Body of pancreas (tissue), 4 donors: ENCODE measurements at regions not wholly inside any gene's neighbourhood (a gene's known extent, or its start where the extent isn't known, plus 50 kb on each side); places are given as distances from the start of the nearest gene placed in this dataset.

Source experiments
- ATAC-seq: fragments of 150-250 bp; one replicate; pipeline ENCODE4 v1.9.1; 2016
- DNase-seq, 4 donors: peaks; one replicate each; pipeline ENCODE4 v3.0.0-alpha.2; 2019
- H3K27ac ChIP-seq, 4 donors: fragments of 200-600 bp; sonication (generic); 1 replicate in 3 of 4; 2 replicates in 1 of 4; pipeline versions ENCODE4 v1.5.1 to v1.6.1; 2016 to 2019; ENCODE audit warnings: mild to moderate bottlenecking in 1 of 4, mixed read lengths in 1 of 4, moderate library complexity in 1 of 4
- H3K27me3 ChIP-seq, 2 donors: fragments of 200-600 bp; sonication (generic); one replicate each; pipeline ENCODE4 v1.6.0; 2016; ENCODE audit warnings: mild to moderate bottlenecking in 1 of 2
- H3K36me3 ChIP-seq, 2 donors: fragments of 200-600 bp; sonication (generic); replicated peaks in 1 of 2; 2 replicates each; pipeline ENCODE4 v1.5.1; 2016; ENCODE audit warnings: low read depth in 2 of 2; ENCODE audit not compliant: insufficient read depth in 1 of 2
- H3K4me1 ChIP-seq: fragments of 200-600 bp; sonication (generic); one replicate; pipeline ENCODE4 v1.6.0; 2016
- H3K4me3 ChIP-seq, 2 donors: fragments of 200-600 bp; sonication (generic); 1 replicate in 1 of 2; 2 replicates in 1 of 2; pipeline ENCODE4 v1.5.1; 2016 to 2019
- H3K9me3 ChIP-seq, 3 donors: fragments of 200-600 bp; sonication (generic); 1 replicate in 2 of 3; 2 replicates in 1 of 3; pipeline ENCODE4 v1.5.1; 2016
- POLR2A ChIP-seq, 3 donors: fragments of 450-650 bp; IDR thresholded peaks; one replicate each; pipeline ENCODE4 v1.6.1; 2016; ENCODE audit warnings: antibody characterized with exemption in 3 of 3, mild to moderate bottlenecking in 2 of 3
- WGBS, 2 donors: methylation state at CpG; one replicate each; pipeline ENCODE4 v1.1.5; 2017; 5-methylcytosine and 5-hydroxymethylcytosine counted together
- intact Hi-C: fragments of 100-400 bp; cut with DNase I; formaldehyde crosslinking; loops from one replicate; pipeline ENCODE4 v1.15.1; 2023
- TF ChIP-seq, protein P1 (sequence below), 7 experiments: fragments of 450-650 bp in 4 of 7; fragments of 200-600 bp in 3 of 7; sonication (generic) in 3 of 7; IDR thresholded peaks; one replicate each; pipeline ENCODE4 v1.5.1; 2016 to 2019; ENCODE audit warnings: antibody characterized with exemption in 7 of 7

DNA sequence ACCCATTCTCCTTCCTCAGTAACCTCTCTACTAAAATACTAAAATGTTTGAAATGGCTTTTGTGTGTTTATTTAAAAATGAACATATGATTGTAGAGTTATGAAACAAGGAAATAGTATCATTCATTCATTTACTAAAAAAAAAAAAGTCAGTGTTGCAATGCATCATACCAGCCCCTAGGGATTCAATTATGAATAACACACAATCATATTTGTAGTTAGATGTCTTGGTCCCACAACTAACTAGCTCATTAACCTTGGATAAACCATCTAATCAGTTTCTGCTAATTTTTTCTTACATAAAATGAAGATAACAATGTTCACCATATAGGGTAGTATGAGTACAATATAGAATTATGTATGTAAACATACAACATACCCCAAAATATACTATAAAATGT is 183.2 kb downstream of the GRIN2B start:
- H3K27me3 ChIP-seq, result no peaks in the 10 kb centered on the region
- no peaks in the 10 kb centered on the region for H3K9me3 ChIP-seq
- DNase-seq (no peak), ATAC-seq (no peak)
- no peaks in the 10 kb centered on the region for H3K36me3 ChIP-seq
- H3K4me3 ChIP-seq, result no peak overlapping the region
- H3K4me1 ChIP-seq, result no peaks in the 10 kb centered on the region
- H3K27ac ChIP-seq, result no peak overlapping the region
- no peak for TF ChIP-seq POLR2A (IDR thresholded peaks at IDR 0.05)
- intact Hi-C loops, result no loop called here

DNA sequence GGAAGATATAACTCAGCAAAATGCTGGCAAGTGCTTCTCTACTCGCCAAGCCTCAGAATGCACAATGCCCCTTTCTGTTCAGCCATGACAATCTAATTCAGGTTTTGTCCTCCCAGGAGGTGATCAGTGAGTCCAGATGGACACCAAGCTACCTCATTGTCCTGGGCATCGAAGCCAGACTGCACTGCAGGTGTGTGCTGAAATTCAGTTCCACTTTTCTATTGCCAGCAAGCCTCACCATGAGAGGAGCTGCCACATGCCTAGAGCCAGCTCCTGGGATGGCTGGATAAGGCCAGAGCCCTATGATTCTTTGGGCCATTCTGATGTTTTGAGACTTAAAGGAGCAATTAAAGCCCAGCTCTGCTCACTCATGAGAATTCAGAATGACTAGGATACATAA is 186.7 kb downstream of the GRIN2B start:
- H3K36me3 ChIP-seq, result no peaks in the 10 kb centered on the region
- intact Hi-C loops, result no loop called here
- WGBS, 2 donors, result 58 to 72% methylated on average over 2 of the region's 2 CpGs
- TF ChIP-seq POLR2A (IDR thresholded peaks at IDR 0.05), result no peak
- TF ChIP-seq, protein P1, sequence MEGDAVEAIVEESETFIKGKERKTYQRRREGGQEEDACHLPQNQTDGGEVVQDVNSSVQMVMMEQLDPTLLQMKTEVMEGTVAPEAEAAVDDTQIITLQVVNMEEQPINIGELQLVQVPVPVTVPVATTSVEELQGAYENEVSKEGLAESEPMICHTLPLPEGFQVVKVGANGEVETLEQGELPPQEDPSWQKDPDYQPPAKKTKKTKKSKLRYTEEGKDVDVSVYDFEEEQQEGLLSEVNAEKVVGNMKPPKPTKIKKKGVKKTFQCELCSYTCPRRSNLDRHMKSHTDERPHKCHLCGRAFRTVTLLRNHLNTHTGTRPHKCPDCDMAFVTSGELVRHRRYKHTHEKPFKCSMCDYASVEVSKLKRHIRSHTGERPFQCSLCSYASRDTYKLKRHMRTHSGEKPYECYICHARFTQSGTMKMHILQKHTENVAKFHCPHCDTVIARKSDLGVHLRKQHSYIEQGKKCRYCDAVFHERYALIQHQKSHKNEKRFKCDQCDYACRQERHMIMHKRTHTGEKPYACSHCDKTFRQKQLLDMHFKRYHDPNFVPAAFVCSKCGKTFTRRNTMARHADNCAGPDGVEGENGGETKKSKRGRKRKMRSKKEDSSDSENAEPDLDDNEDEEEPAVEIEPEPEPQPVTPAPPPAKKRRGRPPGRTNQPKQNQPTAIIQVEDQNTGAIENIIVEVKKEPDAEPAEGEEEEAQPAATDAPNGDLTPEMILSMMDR (IDR thresholded peaks at IDR 0.05), result no peak
- DNase-seq, result no peak
- no peaks in the 10 kb centered on the region for H3K4me1 ChIP-seq
- no peak overlapping the region for H3K4me3 ChIP-seq
- no peaks in the 10 kb centered on the region for H3K9me3 ChIP-seq
- H3K27ac ChIP-seq, result no peak overlapping the region
- no peak for ATAC-seq
- H3K27me3 ChIP-seq, result no peaks in the 10 kb centered on the region

DNA sequence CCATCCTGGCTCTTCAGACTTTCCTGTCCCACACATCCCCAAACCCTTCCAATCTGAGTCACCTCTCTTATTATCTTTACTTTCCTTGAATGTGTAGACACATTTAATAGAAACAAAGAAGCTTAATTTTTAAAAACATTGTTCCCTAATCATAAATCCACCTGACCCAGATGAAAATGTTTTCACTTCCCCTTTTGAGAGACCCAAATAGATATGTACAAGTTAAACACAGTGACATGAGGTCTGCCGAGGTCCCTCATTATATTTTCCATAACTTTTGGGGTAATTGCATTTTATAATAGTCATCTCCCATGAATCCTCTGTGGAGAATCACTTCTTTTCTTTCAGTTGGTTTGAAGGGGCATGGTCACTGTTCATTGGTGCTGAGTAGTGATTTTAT is 191.1 kb downstream of the GRIN2B start:
- 4 to 21% methylated on average over 1 of the region's 1 CpG for WGBS, 2 donors
- no peak for TF ChIP-seq POLR2A (IDR thresholded peaks at IDR 0.05)
- TF ChIP-seq, protein P1 (IDR thresholded peaks at IDR 0.05), result no peak
- intact Hi-C loops, result no loop called here

DNA sequence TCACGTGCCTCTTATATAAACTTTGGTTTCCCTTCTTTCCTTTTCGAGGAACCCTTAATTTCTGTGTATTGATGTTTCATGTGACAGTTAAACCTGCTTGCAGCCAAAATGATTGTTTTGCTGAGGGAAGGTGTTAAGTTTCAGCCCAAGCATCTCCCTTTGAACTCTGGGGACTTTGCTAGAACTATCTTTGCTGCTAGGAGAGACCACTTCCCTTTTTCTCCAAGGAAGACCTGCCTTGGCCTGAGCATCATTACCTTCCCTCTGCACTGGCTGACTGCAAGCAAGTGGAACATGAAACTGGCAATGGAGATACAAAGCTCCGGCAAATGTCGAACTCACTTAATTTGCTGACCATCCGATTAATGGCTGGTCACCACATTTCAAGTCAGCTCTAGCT is 192.8 kb downstream of the GRIN2B start:
- no peak overlapping the region for H3K27ac ChIP-seq
- no peaks in the 10 kb centered on the region for H3K9me3 ChIP-seq
- no peaks in the 10 kb centered on the region for H3K36me3 ChIP-seq
- intact Hi-C loops, result no loop called here
- no peak overlapping the region for H3K4me3 ChIP-seq
- TF ChIP-seq, protein P1 (IDR thresholded peaks at IDR 0.05), result no peak
- TF ChIP-seq POLR2A (IDR thresholded peaks at IDR 0.05), result no peak
- 62 to 76% methylated on average over 5 of the region's 5 CpGs for WGBS, 2 donors
- H3K27me3 ChIP-seq, result no peaks in the 10 kb centered on the region
- no peaks in the 10 kb centered on the region for H3K4me1 ChIP-seq
- ATAC-seq (no peak), DNase-seq (no peak)

More for the DNA sequence above, 191.1 kb downstream of the GRIN2B start:
- Histone ChIP-seq H3K27ac (no peak overlapping the region), H3K4me1 (no peaks in the 10 kb centered on the region), H3K36me3 (no peaks in the 10 kb centered on the region), H3K27me3 (no peaks in the 10 kb centered on the region), H3K4me3 (no peak overlapping the region), H3K9me3 (no peaks in the 10 kb centered on the region)
- DNase-seq (no peak), ATAC-seq (no peak)

DNA sequence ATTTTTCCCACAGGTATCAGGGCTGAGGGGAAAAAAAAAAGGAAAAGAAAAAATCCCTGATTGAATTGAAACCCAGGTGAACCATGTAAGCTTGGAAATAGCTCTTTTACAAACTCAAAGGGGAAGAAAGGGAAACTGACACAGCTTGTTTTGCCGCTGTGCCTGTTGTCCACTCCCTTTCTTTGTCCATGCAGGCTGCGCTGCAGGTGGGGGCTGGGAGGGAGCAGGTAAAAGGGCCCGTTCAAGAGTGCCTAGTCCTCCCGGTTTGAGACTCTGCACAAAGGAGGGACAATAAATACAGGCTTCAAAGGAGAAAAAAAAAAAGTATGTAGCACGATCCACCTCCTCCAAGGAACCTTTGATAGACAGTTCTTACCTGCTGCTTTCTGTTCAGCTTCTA is 194.8 kb downstream of the GRIN2B start:
- Histone ChIP-seq H3K27me3 (no peaks in the 10 kb centered on the region), H3K4me1 (no peaks in the 10 kb centered on the region), H3K36me3 (no peaks in the 10 kb centered on the region), H3K9me3 (no peaks in the 10 kb centered on the region), H3K27ac (no peak overlapping the region), H3K4me3 (no peak overlapping the region)
- TF ChIP-seq, protein P1 (IDR thresholded peaks at IDR 0.05), result no peak
- no peak for TF ChIP-seq POLR2A (IDR thresholded peaks at IDR 0.05)
- ATAC-seq (no peak), DNase-seq (no peak)
- WGBS, 2 donors, result 24 to 34% methylated on average over 5 of the region's 5 CpGs
- intact Hi-C loops, result no loop called here
